A549 (cell line): ENCODE measurements at regions not wholly inside any gene's neighbourhood (a gene's known extent, or its start where the extent isn't known, plus 50 kb on each side); places are given as distances from the start of the nearest gene placed in this dataset.
A peak's percentile ranks its signal among the peaks of the same experiment; 100 is the strongest.

ENCODE experiments used
- ATAC-seq, 2 experiments: fragments of 200-7000 bp in 1 of 2; fragments of >200 bp in 1 of 2; cut with Nextera tagmentation in 1 of 2; cut with Tn5 transposase in 1 of 2; 3 replicates each; pipeline versions ENCODE4 v1.8.0 to v1.9.1; 2018 to 2020; ENCODE audit warnings: mild to moderate bottlenecking in 1 of 2, moderate library complexity in 1 of 2
- CTCF ChIA-PET: fragments of 300-600 bp; sonication (Branson Sonifier 250); formaldehyde crosslinking; extraction: SDS; loops from one replicate; lab custom pipeline; 2021; ENCODE audit warnings: antibody characterized with exemption, inconsistent platforms; lab: Yijun Ruan, JAX
- POLR2A ChIA-PET: fragments of 350-600 bp; formaldehyde crosslinking; extraction: SDS; loops from one replicate; lab custom pipeline; 2021; ENCODE audit warnings: antibody characterized with exemption, inconsistent platforms; lab: Yijun Ruan, JAX
- DNase-seq, 2 experiments: peaks; one replicate each; pipeline versions ENCODE4 v3.0.0 to v3.0.0-alpha.2; 2011 to 2016; ENCODE audit warnings: low read depth in 1 of 2, low spot score in 1 of 2
- FAIRE-seq: peaks from 2 replicates; lab custom pipeline; 2011; peaks lifted over from hg19 to GRCh38; lab: Jason Lieb, UNC
- H3K27ac ChIP-seq, 2 experiments: fragments of >200 bp; sonication (Bioruptor Twin); formaldehyde crosslinking; 3 replicates each; pipeline ENCODE4 v1.5.1; 2016 to 2017
- H3K4me1 ChIP-seq: fragments of >200 bp; sonication (Bioruptor Twin); formaldehyde crosslinking; 3 replicates; pipeline ENCODE4 v1.6.1; 2016
- H3K4me2 ChIP-seq: fragments of >200 bp; sonication (Bioruptor Twin); formaldehyde crosslinking; 3 replicates; pipeline ENCODE4 v1.6.1; 2016
- H3K4me3 ChIP-seq: fragments of >200 bp; sonication (Bioruptor Twin); formaldehyde crosslinking; 3 replicates; pipeline ENCODE4 v1.5.1; 2016
- H3K9me3 ChIP-seq: fragments of >200 bp; sonication (Bioruptor Twin); formaldehyde crosslinking; 3 replicates; pipeline ENCODE4 v1.6.1; 2016
- BHLHE40 ChIP-seq: IDR thresholded peaks from 2 replicates; pipeline ENCODE4 v1.6.1; 2012; ENCODE audit warnings: low read depth, low read length, inconsistent platforms
- CEBPB ChIP-seq, 2 experiments: fragments of >200 bp in 1 of 2; sonication (Bioruptor Twin) in 1 of 2; formaldehyde crosslinking in 1 of 2; IDR thresholded peaks; 2 replicates each; pipeline ENCODE4 v1.6.1; 2012 to 2016
- CHD4 ChIP-seq: fragments of 200-600 bp; sonication (generic); IDR thresholded peaks from 2 replicates; pipeline ENCODE4 v1.6.1; 2016; ENCODE audit warnings: antibody characterized with exemption, mild to moderate bottlenecking, borderline replicate concordance
- E2F6 ChIP-seq: IDR thresholded peaks from 2 replicates; pipeline ENCODE4 v1.6.1; 2012; ENCODE audit warnings: low read depth, borderline replicate concordance
- EHMT2 ChIP-seq: fragments of 200-600 bp; sonication (generic); IDR thresholded peaks from 2 replicates; pipeline ENCODE4 v1.6.1; 2016; ENCODE audit warnings: antibody characterized with exemption, low read depth, mild to moderate bottlenecking, moderate library complexity
- ESRRA ChIP-seq: fragments of 150-350 bp; IDR thresholded peaks from 2 replicates; pipeline ENCODE4 v1.6.1; 2014; ENCODE audit warnings: mild to moderate bottlenecking, low read length, borderline replicate concordance
- FOSB ChIP-seq: fragments of 250-450 bp; sonication (Bioruptor Pico); IDR thresholded peaks from 2 replicates; pipeline ENCODE4 v1.5.0; 2020; ENCODE audit warnings: mild to moderate bottlenecking, moderate library complexity
- GATA3 ChIP-seq: IDR thresholded peaks from 2 replicates; pipeline ENCODE4 v1.6.1; 2012; ENCODE audit warnings: borderline replicate concordance
- HDAC2 ChIP-seq: fragments of 200-600 bp; sonication (generic); IDR thresholded peaks from 2 replicates; pipeline ENCODE4 v1.6.1; 2016
- HES2 ChIP-seq: fragments of >200 bp; sonication (Bioruptor Twin); formaldehyde crosslinking; IDR thresholded peaks from 2 replicates; pipeline ENCODE4 v1.6.1; 2016
- HEYL ChIP-seq: fragments of 250-450 bp; sonication (Bioruptor Pico); IDR thresholded peaks from 2 replicates; pipeline ENCODE4 v1.8.0; 2021; ENCODE audit warnings: mild to moderate bottlenecking, moderate library complexity
- HOXB13 ChIP-seq: fragments of 250-450 bp; sonication (Bioruptor Pico); IDR thresholded peaks from 2 replicates; pipeline ENCODE4 v1.5.0; 2020; ENCODE audit warnings: low read depth, mild to moderate bottlenecking, moderate library complexity
- JUNB ChIP-seq: fragments of >200 bp; sonication (Bioruptor Twin); formaldehyde crosslinking; IDR thresholded peaks from 2 replicates; pipeline ENCODE4 v1.6.1; 2016
- KDM5A ChIP-seq: fragments of 200-600 bp; sonication (generic); IDR thresholded peaks from 2 replicates; pipeline ENCODE4 v1.6.1; 2016; ENCODE audit warnings: antibody characterized with exemption, mild to moderate bottlenecking
- MAFK ChIP-seq: fragments of 450-650 bp; IDR thresholded peaks from 2 replicates; pipeline ENCODE4 v1.6.1; 2014; ENCODE audit not compliant: partially characterized antibody
- MAX ChIP-seq: IDR thresholded peaks from 2 replicates; pipeline ENCODE4 v1.6.1; 2012
- MYC ChIP-seq: IDR thresholded peaks from 2 replicates; pipeline ENCODE4 v1.6.1; 2012; ENCODE audit warnings: mild to moderate bottlenecking, inconsistent platforms, low read length, improper control_type of control experiment, borderline replicate concordance
- NFE2L2 ChIP-seq: fragments of 150-350 bp; conservative IDR thresholded peaks from 2 replicates; pipeline ENCODE4 v1.6.1; 2014; ENCODE audit warnings: low read length
- NPAS2 ChIP-seq: fragments of 250-450 bp; sonication (Bioruptor Pico); IDR thresholded peaks from 2 replicates; pipeline ENCODE4 v1.8.0; 2022; ENCODE audit warnings: mild to moderate bottlenecking, moderate library complexity, borderline replicate concordance
- PHF8 ChIP-seq: fragments of 200-600 bp; sonication (generic); IDR thresholded peaks from 2 replicates; pipeline ENCODE4 v1.6.1; 2016; ENCODE audit warnings: low read depth, mild to moderate bottlenecking, antibody characterized with exemption, moderate library complexity, borderline replicate concordance
- POLR2AphosphoS2 ChIP-seq: conservative IDR thresholded peaks from 2 replicates; pipeline ENCODE4 v1.6.1; 2012; ENCODE audit warnings: low read length, improper control_type of control experiment, inconsistent platforms
- RFX5 ChIP-seq: fragments of 450-650 bp; IDR thresholded peaks from 2 replicates; pipeline ENCODE4 v1.7.1; 2014; ENCODE audit warnings: antibody characterized with exemption, mild to moderate bottlenecking, moderate library complexity
- TFCP2L1 ChIP-seq: fragments of 250-450 bp; sonication (Bioruptor Pico); IDR thresholded peaks from 2 replicates; pipeline ENCODE4 v1.5.0; 2021; ENCODE audit warnings: mild to moderate bottlenecking
- ZC3H11A ChIP-seq: fragments of 450-650 bp; IDR thresholded peaks from 2 replicates; pipeline ENCODE4 v1.6.1; 2014; ENCODE audit warnings: antibody characterized with exemption, mild to moderate bottlenecking
- ZFP36 ChIP-seq: fragments of 450-650 bp; IDR thresholded peaks from 2 replicates; pipeline ENCODE4 v1.6.1; 2014; ENCODE audit warnings: borderline replicate concordance; ENCODE audit not compliant: partially characterized antibody
- WGBS: methylation state at CpG from one replicate; pipeline ENCODE4 v1.1.6; 2017; ENCODE audit errors: missing lambda C conversion rate; 5-methylcytosine and 5-hydroxymethylcytosine counted together

GRCh38 chr6:48977573-48977972 is 485.5 kb downstream of the MMUT start:
- ChIA-PET CTCF (no interaction called here), POLR2A (no interaction called here)
- Histone ChIP-seq H3K4me1 (no peaks in the 10 kb centered on the region), H3K9me3 (no peaks in the 10 kb centered on the region), H3K4me2 (no peak overlapping the region), H3K4me3 (no peak overlapping the region), H3K27ac (no peak overlapping the region)
- ATAC-seq = no peak
- FAIRE-seq = no peak
- DNase-seq = no peak
- no peak for TF ChIP-seq PHF8
- no peak for TF ChIP-seq FOSB (CRISPR knock-in tag)
- TF ChIP-seq BHLHE40 = no peak
- TF ChIP-seq MAX = no peak
- no peak for TF ChIP-seq JUNB
- TF ChIP-seq GATA3 = no peak
- TF ChIP-seq KDM5A = no peak
- TF ChIP-seq ESRRA = no peak
- no peak for TF ChIP-seq HES2
- TF ChIP-seq MAFK = no peak
- no peak for TF ChIP-seq NFE2L2
- no peak for TF ChIP-seq HEYL
- no peak for TF ChIP-seq TFCP2L1 (CRISPR knock-in tag)
- TF ChIP-seq CHD4 = no peak
- 86% methylated on average over 1 of the region's 1 CpG for WGBS

- TF ChIP-seq E2F6 (no peak), JUNB (no peak), RFX5 (no peak), NPAS2 (no peak), HDAC2 (no peak), ZFP36 (no peak), PHF8 (no peak), ZC3H11A (no peak), MYC (no peak), TFCP2L1 (CRISPR knock-in tag) (no peak), EHMT2 (no peak), HOXB13 (CRISPR knock-in tag) (no peak), HEYL (no peak), POLR2AphosphoS2 (no peak)
- Histone ChIP-seq H3K27ac (no peak overlapping the region), H3K4me1 (no peaks in the 10 kb centered on the region), H3K4me2 (no peak overlapping the region), H3K9me3 (no peaks in the 10 kb centered on the region), H3K4me3 (no peak overlapping the region)
- ATAC-seq (no peak), FAIRE-seq (no peak), DNase-seq (no peak)
- ChIA-PET CTCF (no interaction called here), POLR2A (no interaction called here)
- 69% methylated on average over 1 of the region's 1 CpG for WGBS
Observed at GRCh38 chr6:48973491-48973890, 489.6 kb downstream of the MMUT start.

- Histone ChIP-seq H3K4me2 (no peak overlapping the region), H3K4me3 (no peak overlapping the region), H3K27ac (no peak overlapping the region), H3K4me1 (0 out of 3 replicates have a peak, but pooled peaks cover 4% of the 10 kb centered on the region), H3K9me3 (no peaks in the 10 kb centered on the region)
- TF ChIP-seq CEBPB (IDR thresholded peaks at IDR 0.05) = peak in 1 of 2 experiments; percentile 47; a peak in 2 of 4 replicates
- no peak for TF ChIP-seq KDM5A
- 74% methylated on average over 4 of the region's 4 CpGs for WGBS
- DNase-seq (peak in 1 of 2 experiments; percentile 3), ATAC-seq (no peak), FAIRE-seq (no peak)
- ChIA-PET CTCF (no interaction called here), POLR2A (no interaction called here)
Observed at GRCh38 chr6:48961781-48962415, 501.2 kb downstream of the MMUT start.
